ENCODE measurements at regions not wholly inside any gene's neighbourhood (a gene's known extent, or its start where the extent isn't known, plus 50 kb on each side); places are given as distances from the start of the nearest gene placed in this dataset.
"Not testable (repeated sequence)": the region's sequence is repeated elsewhere in the genome, so short reads cannot be mapped to it uniquely, and the experiment has no call there.

DNA sequence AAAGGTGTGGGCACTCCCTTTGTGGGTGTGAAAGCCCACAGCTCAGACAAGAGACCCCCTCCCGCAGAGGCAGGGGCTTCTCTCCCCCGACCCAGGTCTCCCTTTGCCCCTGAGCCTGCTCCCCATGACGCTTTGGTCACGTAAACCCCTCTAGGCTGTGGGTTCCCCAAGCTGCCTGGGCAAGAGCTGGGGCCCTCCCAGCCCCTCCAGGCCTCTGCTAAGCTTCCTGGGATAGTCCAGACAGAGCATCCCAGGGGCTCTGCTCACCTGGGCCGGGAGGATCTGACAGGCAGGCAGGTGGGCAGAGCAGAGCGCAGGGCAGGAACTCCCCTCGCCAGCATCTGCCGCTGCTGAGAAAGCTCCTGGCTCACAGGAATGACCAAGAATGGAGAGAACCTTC is 177.3 kb downstream of the BANP start:
- TF ChIP-seq, protein P1, sequence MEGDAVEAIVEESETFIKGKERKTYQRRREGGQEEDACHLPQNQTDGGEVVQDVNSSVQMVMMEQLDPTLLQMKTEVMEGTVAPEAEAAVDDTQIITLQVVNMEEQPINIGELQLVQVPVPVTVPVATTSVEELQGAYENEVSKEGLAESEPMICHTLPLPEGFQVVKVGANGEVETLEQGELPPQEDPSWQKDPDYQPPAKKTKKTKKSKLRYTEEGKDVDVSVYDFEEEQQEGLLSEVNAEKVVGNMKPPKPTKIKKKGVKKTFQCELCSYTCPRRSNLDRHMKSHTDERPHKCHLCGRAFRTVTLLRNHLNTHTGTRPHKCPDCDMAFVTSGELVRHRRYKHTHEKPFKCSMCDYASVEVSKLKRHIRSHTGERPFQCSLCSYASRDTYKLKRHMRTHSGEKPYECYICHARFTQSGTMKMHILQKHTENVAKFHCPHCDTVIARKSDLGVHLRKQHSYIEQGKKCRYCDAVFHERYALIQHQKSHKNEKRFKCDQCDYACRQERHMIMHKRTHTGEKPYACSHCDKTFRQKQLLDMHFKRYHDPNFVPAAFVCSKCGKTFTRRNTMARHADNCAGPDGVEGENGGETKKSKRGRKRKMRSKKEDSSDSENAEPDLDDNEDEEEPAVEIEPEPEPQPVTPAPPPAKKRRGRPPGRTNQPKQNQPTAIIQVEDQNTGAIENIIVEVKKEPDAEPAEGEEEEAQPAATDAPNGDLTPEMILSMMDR (conservative IDR thresholded peaks at IDR 0.05) = no peak
- no peak for TF ChIP-seq ZFX (IDR thresholded peaks at IDR 0.05)
- no peak overlapping the region for H3K27ac ChIP-seq

DNA sequence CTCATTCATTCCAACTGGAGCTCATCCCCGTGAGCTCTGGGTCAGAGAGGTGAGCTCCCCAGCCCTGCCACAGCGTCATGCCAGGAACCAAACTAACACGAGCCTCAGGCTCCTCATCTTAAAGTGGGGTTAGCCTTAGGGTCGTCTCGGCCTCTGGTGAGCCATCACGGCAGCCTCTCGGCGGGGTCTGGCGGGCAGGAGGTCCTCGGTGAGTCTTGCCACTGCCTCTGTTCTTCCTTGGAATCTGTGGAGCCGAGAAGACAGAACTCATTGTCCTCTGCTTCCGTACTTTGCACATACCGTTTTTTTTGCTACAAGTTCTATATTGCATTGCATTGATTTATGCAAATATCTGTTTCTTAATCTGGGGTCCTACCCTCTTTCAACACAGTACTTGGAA is 177.9 kb downstream of the BANP start:
- not testable (repeated sequence) for H3K27ac ChIP-seq

DNA sequence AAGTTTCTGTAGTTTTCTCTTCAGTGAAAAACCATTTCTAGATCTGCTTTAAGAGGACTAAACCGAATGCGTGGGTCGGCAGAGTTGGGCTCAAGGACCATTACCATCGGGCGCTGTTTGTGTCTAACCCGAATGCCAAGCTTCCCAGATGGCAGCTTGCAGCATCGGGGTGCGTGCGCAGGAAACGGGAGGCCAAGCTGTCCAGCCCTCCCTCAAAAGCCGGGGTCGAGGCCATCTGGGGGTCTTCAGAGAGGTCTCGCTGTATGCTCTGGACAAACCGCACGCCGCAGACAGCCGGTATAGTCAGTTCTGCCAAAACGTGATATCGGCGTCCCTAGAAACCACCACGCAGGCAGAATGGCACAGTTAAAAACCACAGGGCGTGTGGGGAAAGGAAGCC is 178.8 kb downstream of the BANP start:
- TF ChIP-seq, protein P1 (conservative IDR thresholded peaks at IDR 0.05) = no peak
- TF ChIP-seq ZFX (IDR thresholded peaks at IDR 0.05) = no peak
- no peak overlapping the region for H3K27ac ChIP-seq

DNA sequence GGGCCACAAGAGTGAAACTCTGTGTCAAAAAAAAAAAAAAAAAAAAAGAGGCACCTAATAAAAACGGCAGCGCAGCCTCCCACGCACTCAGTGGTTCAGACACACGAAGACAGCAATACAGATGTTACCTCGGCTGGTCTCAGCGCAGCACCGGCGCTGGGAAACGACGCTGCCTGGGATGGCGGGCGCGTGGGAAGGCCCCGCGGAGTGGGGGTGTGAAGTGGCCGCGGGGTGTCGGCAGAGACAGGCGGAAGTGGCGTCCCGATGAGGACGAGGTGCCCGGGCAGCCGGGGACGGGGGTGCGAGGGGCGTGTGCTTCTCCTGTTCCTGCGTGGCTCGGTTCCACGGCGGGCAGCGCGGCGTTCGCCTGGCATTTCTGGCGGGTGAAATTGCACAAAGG is 179.4 kb downstream of the BANP start:
- H3K27ac ChIP-seq = no peak overlapping the region
- TF ChIP-seq, protein P1 (conservative IDR thresholded peaks at IDR 0.05) = no peak
- TF ChIP-seq ZFX (IDR thresholded peaks at IDR 0.05) = no peak

DNA sequence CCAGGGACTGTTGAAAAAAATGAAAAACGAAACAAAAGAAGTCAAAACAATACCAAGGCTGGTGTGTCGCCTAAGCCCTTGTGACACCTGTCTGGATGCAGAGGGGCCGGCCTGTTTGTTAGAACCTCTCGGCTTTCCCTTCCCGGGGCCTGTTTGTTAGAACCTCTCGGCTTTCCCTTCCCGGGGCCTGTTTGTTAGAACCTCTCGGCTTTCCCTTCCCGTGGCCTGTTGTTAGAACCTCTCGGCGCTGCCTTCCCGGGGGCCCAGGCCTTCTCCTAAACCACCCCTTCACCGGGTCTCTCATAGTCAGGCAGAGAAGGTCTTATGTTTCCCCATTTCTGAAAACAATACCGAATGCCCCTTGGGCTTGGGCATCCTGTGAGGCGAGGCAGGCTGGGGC is 180.0 kb downstream of the BANP start:
- TF ChIP-seq, protein P1 (conservative IDR thresholded peaks at IDR 0.05) = no peak
- no peak for TF ChIP-seq ZFX (IDR thresholded peaks at IDR 0.05)

DNA sequence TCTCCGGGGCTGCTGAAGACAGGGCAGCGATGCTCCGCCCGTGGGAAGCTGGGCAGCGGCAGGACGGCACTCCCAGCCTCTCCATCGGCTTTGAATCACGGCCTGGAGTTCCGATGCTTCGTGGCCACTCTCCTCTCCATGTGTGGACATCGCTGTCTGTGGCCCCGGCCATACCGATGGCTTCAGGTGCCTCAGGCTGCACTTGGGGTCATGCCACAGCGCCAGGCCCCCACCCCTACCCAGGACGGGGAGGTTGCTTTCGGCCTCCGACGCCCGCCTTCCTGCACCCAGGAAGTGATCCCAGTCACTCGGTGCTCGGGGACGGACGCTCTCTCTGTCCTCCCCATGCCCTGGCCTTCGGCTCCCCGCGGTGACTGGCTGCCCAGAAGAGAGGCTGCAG is 180.7 kb downstream of the BANP start:
- no peak overlapping the region for H3K27ac ChIP-seq
- TF ChIP-seq, protein P1 (conservative IDR thresholded peaks at IDR 0.05) = no peak
- no peak for TF ChIP-seq ZFX (IDR thresholded peaks at IDR 0.05)

More for the DNA sequence above, 180.0 kb downstream of the BANP start:
- no peak overlapping the region for H3K27ac ChIP-seq

DNA sequence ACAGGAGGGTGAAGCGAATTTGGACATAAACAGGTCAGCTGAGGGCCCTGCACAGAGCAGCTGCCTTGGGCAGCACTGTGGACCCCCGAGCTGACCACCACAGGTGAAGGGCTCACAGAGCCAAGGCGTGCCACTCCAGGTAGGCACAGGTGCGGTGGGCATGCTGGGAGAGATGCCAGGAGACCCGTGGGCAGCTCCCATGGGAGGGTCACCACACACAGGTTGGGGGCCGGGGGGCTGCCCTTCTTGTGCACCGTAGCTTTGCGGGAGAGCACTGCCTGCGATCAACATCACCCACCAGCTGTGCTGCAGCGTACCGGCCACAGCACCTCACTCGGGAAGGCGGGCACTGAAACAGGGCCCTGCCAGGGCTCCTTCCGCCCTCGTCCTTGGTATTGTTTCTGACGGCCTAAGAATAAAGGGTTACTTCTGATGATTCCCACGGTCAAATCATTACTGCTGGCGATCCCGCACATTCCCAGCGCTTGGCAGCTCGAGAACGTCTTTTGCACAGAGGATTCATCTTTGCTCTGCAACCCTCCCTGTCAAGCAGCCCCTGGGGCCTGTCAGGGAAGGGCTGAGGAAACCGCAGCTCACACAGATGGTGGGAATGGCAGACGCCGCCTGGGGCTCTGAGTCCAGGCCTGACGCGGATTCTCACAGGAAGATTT is 181.7 kb downstream of the BANP start:
- H3K27ac ChIP-seq = no peak overlapping the region
- TF ChIP-seq, protein P1 (conservative IDR thresholded peaks at IDR 0.05) = no peak
- no peak for TF ChIP-seq ZFX (IDR thresholded peaks at IDR 0.05)

DNA sequence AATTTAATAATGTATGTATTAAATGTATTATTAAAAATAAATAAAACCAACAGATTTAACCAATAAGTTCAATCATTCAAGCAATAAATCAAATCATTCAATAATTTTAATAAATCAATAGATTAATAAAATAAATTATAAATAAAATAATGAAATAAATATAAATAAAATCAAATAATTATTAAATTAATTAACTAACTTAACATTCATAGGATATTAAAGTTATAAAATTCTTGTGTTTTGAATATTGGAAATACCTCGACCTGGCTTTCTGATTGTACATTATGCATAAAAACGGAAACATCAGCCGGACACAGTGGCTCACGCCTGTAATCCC is 182.2 kb downstream of the BANP start:
- no peak for TF ChIP-seq ZFX (IDR thresholded peaks at IDR 0.05)
- TF ChIP-seq, protein P1 (conservative IDR thresholded peaks at IDR 0.05) = no peak
- H3K27ac ChIP-seq = no peak overlapping the region

DNA sequence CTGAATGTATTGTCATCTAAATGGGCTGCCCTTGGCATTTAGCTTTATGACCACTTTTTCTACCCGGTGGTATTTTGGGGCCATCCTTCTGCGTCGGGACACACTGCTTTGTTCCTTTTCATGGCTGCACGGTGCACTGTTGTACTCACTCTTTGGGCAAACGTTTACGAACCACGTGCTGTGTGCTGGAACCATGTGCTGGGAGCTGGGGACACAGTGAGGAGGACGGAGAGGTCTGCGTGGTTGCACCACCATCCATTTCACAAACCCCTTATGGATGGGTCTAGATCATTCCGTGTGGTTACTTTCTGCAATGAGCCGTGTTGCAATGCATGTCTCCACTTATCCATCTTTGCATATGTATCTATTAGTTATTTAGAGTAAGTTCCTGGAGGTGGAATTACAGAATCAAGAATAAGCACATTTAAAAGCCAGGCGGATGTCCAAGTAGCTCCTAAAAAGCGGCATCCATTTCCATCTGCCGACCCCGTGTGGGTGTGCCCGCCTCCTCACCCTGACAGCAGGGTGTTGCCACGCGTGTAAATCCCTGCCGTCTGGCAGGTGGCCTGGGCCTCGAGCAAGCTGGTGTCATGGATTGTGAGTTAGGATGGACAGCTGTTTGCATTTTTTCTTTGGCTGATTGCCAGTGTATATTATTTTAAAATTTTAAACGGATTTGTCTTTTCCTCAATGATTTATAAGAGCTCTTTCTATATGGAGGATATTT is 183.1 kb downstream of the BANP start:
- not testable (repeated sequence) for H3K27ac ChIP-seq

DNA sequence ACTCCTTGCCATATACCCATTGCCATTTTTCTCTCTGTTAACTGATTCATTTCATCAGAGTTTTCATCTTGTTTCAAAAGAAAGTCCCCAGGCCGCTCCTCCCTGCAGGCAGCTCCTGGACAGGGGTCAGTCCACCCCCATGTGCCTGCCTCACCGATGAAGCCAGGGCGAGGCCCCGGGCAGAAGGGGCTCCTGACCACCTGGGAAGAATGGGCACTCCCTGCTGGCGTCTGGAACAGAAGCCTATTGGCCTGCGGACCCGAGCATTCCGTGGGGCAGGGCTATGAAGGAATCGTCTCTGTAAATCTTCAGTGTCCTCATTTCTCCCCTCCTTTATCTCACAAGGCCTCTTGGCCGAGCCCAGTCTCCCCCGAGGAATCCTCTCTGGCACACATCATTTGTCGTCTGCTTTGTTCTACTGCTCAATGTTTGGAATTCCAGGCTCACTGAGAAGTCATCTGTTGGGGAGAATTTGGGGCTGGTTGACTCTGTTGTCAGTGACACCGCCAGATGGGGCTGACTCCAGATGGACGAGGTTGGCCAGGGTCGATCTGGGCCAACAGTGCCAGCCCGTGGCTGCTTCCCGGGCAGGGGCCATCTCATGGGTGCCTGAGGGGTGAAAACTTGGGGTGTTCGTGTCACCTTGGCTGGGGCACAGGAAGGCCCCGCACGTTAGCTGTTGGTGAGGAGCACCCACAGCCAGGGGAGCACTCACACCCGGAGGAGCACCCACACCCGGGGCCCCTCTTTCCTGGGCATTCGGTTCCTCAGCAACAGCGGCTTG is 183.9 kb downstream of the BANP start:
- H3K27ac ChIP-seq = not testable (repeated sequence)

DNA sequence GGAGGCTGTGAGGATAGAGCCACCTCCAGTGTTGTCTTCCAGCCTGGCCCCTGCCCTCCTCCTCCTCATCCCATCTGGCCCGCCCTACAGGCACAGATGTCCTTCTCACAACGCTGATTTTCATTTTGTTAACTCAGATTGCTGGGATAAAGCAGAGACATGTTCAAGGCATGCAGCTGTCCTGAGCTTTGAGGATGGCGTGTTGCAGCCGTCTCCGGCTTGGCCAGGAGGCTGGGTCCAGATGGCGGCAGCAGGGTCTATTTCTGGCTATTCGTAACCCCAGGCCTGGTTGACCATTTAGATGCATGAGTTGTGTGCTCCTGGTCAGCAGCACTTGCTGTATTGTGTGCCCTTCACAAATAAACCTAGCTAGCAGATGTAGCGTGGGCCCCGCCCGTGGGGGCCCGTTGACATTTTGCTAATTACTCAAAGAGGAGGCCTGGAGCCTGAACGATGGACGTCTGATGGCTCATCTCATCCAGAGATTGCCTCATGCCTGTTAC is 185.0 kb downstream of the BANP start:
- not testable (repeated sequence) for H3K27ac ChIP-seq
